ENCODE measurements at regions not wholly inside any gene's neighbourhood (a gene's known extent, or its start where the extent isn't known, plus 50 kb on each side); places are given as distances from the start of the nearest gene placed in this dataset.

DNA sequence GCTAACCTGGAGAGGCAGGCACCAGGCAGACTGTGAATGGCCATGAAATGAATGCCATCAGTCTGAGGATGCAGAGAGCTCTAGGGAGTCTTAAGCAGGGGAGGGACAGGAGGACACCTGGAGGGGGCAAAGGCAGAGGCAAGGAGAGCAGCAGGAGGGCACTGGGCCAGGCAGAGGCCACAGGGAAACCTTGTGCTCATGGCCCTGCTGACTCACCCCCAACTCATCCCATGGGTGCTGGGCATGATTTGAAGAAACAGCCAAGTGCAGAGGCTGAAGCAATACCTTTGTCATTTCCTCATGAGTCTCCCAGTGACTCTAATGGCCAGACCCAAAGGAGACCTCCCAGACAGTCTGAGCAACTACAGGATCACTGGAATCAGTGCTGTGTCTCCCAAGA is 141.4 kb downstream of the TMEM132E start:
- H4K20me1 ChIP-seq (ENCODE audit: insufficient read depth): no peaks in the 10 kb centered on the region
- no peak for TF ChIP-seq POLR2AphosphoS5 (IDR thresholded peaks at IDR 0.05)
- no peak for TF ChIP-seq EZH2 (IDR thresholded peaks at IDR 0.05; ENCODE audit: borderline replicate concordance, insufficient read depth, low read length, poor library complexity, severe bottlenecking)
- H3K9ac ChIP-seq (ENCODE audit: low read length): no peak overlapping the region
- H3K4me3 ChIP-seq (ENCODE audit: low read length): no peak overlapping the region
- no peaks in the 10 kb centered on the region for H3K79me2 ChIP-seq (replicated peaks; ENCODE audit: insufficient read depth, low read length)
- H3K4me2 ChIP-seq (ENCODE audit: low read length): no peak overlapping the region
- no peak overlapping the region for H3K27ac ChIP-seq (ENCODE audit: low read length)
- H3K36me3 ChIP-seq (ENCODE audit: insufficient read depth, low read length): no peaks in the 10 kb centered on the region
- H2AFZ ChIP-seq (ENCODE audit: low read depth, low read length): no peak overlapping the region
- H3F3A ChIP-seq (ENCODE audit: insufficient read depth, low read length, poor library complexity, severe bottlenecking): no peaks in the 10 kb centered on the region
- no peaks in the 10 kb centered on the region for H3K9me2 ChIP-seq (ENCODE audit: insufficient read depth, low read length)
- H3K9me3 ChIP-seq (ENCODE audit: low read length): no peaks in the 10 kb centered on the region
- H3K27me3 ChIP-seq (ENCODE audit: insufficient read depth, low read depth, low read length): no peaks in the 10 kb centered on the region

DNA sequence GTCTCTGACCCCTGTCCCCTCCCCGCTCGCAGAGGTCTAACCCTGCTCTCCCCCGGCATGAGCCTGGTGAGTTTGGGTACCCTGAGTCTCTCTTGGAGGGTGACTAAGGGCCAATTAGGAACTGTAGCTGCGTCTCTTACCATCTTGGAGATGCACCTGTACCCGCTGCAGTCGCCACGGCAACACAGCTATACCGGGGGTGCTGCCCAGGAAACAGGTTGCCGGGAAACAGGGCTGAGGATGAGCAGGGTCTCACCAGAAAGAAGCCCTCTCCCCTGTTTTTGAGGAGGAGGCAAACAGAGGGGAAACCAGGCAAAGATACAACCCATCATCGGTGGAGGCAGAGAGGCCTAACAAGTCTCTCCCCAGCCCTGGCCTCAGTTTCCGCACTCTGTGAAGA is 140.2 kb downstream of the TMEM132E start:
- Histone ChIP-seq H3K4me2 (ENCODE audit: low read length) (peak overlapping the region; percentile 48), H3K9ac (ENCODE audit: low read length) (peak overlapping the region; percentile 24), H3F3A (ENCODE audit: insufficient read depth, low read length, poor library complexity, severe bottlenecking) (no peaks in the 10 kb centered on the region), H3K27ac (ENCODE audit: low read length) (peak overlapping the region; percentile 52), H4K20me1 (ENCODE audit: insufficient read depth) (no peaks in the 10 kb centered on the region), H3K4me3 (ENCODE audit: low read length) (peak overlapping the region; percentile 41), H3K36me3 (ENCODE audit: insufficient read depth, low read length) (no peaks in the 10 kb centered on the region), H3K9me2 (ENCODE audit: insufficient read depth, low read length) (no peaks in the 10 kb centered on the region), H2AFZ (ENCODE audit: low read depth, low read length) (no peak overlapping the region), H3K27me3 (ENCODE audit: insufficient read depth, low read depth, low read length) (no peaks in the 10 kb centered on the region), H3K79me2 (replicated peaks; ENCODE audit: insufficient read depth, low read length) (no peaks in the 10 kb centered on the region), H3K9me3 (ENCODE audit: low read length) (no peaks in the 10 kb centered on the region)
- TF ChIP-seq POLR2AphosphoS5 (IDR thresholded peaks at IDR 0.05): no peak
- no peak for TF ChIP-seq TAF1 (IDR thresholded peaks at IDR 0.05; ENCODE audit: low read depth)
- peak; percentile 54 for TF ChIP-seq EP300 (conservative IDR thresholded peaks at IDR 0.05; ENCODE audit: poor library complexity, severe bottlenecking)
- peak; percentile 62 for TF ChIP-seq MXI1 (conservative IDR thresholded peaks at IDR 0.05; ENCODE audit: poor library complexity, severe bottlenecking)
- TF ChIP-seq RAD21 (conservative IDR thresholded peaks at IDR 0.05): no peak
- TF ChIP-seq, protein P1, sequence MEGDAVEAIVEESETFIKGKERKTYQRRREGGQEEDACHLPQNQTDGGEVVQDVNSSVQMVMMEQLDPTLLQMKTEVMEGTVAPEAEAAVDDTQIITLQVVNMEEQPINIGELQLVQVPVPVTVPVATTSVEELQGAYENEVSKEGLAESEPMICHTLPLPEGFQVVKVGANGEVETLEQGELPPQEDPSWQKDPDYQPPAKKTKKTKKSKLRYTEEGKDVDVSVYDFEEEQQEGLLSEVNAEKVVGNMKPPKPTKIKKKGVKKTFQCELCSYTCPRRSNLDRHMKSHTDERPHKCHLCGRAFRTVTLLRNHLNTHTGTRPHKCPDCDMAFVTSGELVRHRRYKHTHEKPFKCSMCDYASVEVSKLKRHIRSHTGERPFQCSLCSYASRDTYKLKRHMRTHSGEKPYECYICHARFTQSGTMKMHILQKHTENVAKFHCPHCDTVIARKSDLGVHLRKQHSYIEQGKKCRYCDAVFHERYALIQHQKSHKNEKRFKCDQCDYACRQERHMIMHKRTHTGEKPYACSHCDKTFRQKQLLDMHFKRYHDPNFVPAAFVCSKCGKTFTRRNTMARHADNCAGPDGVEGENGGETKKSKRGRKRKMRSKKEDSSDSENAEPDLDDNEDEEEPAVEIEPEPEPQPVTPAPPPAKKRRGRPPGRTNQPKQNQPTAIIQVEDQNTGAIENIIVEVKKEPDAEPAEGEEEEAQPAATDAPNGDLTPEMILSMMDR (IDR thresholded peaks at IDR 0.05; ENCODE audit: poor library complexity, severe bottlenecking): no peak
- no peak for TF ChIP-seq EZH2 (IDR thresholded peaks at IDR 0.05; ENCODE audit: borderline replicate concordance, insufficient read depth, low read length, poor library complexity, severe bottlenecking)

- H3K27me3 ChIP-seq (ENCODE audit: insufficient read depth, low read depth, low read length): no peaks in the 10 kb centered on the region
- H3K4me3 ChIP-seq (ENCODE audit: low read length): no peak overlapping the region
- no peak overlapping the region for H2AFZ ChIP-seq (ENCODE audit: low read depth, low read length)
- H3F3A ChIP-seq (ENCODE audit: insufficient read depth, low read length, poor library complexity, severe bottlenecking): no peaks in the 10 kb centered on the region
- no peak overlapping the region for H3K27ac ChIP-seq (ENCODE audit: low read length)
- H3K79me2 ChIP-seq (replicated peaks; ENCODE audit: insufficient read depth, low read length): no peaks in the 10 kb centered on the region
- no peak overlapping the region for H3K4me2 ChIP-seq (ENCODE audit: low read length)
- H4K20me1 ChIP-seq (ENCODE audit: insufficient read depth): no peaks in the 10 kb centered on the region
- H3K9ac ChIP-seq (ENCODE audit: low read length): no peak overlapping the region
- no peaks in the 10 kb centered on the region for H3K9me2 ChIP-seq (ENCODE audit: insufficient read depth, low read length)
- H3K9me3 ChIP-seq (ENCODE audit: low read length): no peaks in the 10 kb centered on the region
- TF ChIP-seq SMC3 (conservative IDR thresholded peaks at IDR 0.05; ENCODE audit: poor library complexity) (no peak), EZH2 (IDR thresholded peaks at IDR 0.05; ENCODE audit: borderline replicate concordance, insufficient read depth, low read length, poor library complexity, severe bottlenecking) (no peak)
- TF ChIP-seq, protein P1 (IDR thresholded peaks at IDR 0.05; ENCODE audit: poor library complexity, severe bottlenecking): no peak
- no peaks in the 10 kb centered on the region for H3K36me3 ChIP-seq (ENCODE audit: insufficient read depth, low read length)
These were observed 137.7 kb downstream of the TMEM132E start for GRCh38 chr17:34717092-34717491.

Data from neural cell (in vitro differentiated cells).